Endometrial microvascular endothelial cells (primary cell): ENCODE measurements at regions not wholly inside any gene's neighbourhood (a gene's known extent, or its start where the extent isn't known, plus 50 kb on each side); places are given as distances from the start of the nearest gene placed in this dataset.

Source experiments
- in situ Hi-C: cut with HindIII; loops from 2 replicates; pipeline ENCODE4 v1.10.0; 2017; ENCODE audit warnings: low sequenced_read_pairs, low pct_unique_long_range_greater_than_20kb; ENCODE audit errors: inconsistent ontology term

- in situ Hi-C loops = no loop called here
Measured at GRCh38 chr16:87050142-87050541, 267.1 kb downstream of the C16orf95 start.

- in situ Hi-C loops = no loop called here
Measured at GRCh38 chr16:87051526-87052320, 265.5 kb downstream of the C16orf95 start.

GRCh38 chr16:87052506-87052905 is 264.7 kb downstream of the C16orf95 start:
- in situ Hi-C loops = no loop called here

GRCh38 chr16:87053016-87053982 is 263.9 kb downstream of the C16orf95 start:
- in situ Hi-C loops = no loop called here

GRCh38 chr16:87054154-87054553 is 263.0 kb downstream of the C16orf95 start:
- in situ Hi-C loops = no loop called here

- in situ Hi-C loops = no loop called here
Measured at GRCh38 chr16:87054856-87055255, 262.3 kb downstream of the C16orf95 start.

GRCh38 chr16:87056083-87056482 is 261.1 kb downstream of the C16orf95 start:
- in situ Hi-C loops = no loop called here

GRCh38 chr16:87056551-87056950 is 260.6 kb downstream of the C16orf95 start:
- in situ Hi-C loops = no loop called here

GRCh38 chr16:87057211-87057881 is 259.8 kb downstream of the C16orf95 start:
- in situ Hi-C loops = no loop called here

- in situ Hi-C loops = no loop called here
Measured at GRCh38 chr16:87057951-87058560, 259.1 kb downstream of the C16orf95 start.

- in situ Hi-C loops = no loop called here
Measured at GRCh38 chr16:87058728-87059250, 258.4 kb downstream of the C16orf95 start.

GRCh38 chr16:87060034-87060986 is 256.9 kb downstream of the C16orf95 start:
- in situ Hi-C loops = no loop called here

GRCh38 chr16:87061243-87061920 is 255.8 kb downstream of the C16orf95 start:
- in situ Hi-C loops = no loop called here

GRCh38 chr16:87062569-87063442 is 254.4 kb downstream of the C16orf95 start:
- in situ Hi-C loops = no loop called here

GRCh38 chr16:87063543-87063942 is 253.6 kb downstream of the C16orf95 start:
- in situ Hi-C loops = no loop called here

- in situ Hi-C loops = no loop called here
Measured at GRCh38 chr16:87064731-87065445, 252.3 kb downstream of the C16orf95 start.
